Activated T-helper 17 cell treated with anti-CD3 and anti-CD28 coated beads, Interleukin-2, amount 50 U/mL, for 72 hours (primary cell): ENCODE measurements at regions not wholly inside any gene's neighbourhood (a gene's known extent, or its start where the extent isn't known, plus 50 kb on each side); places are given as distances from the start of the nearest gene placed in this dataset.

Experiments
- ATAC-seq: fragments of 150-1000 bp; cut with Tn5 transposase; replicated peaks from 2 replicates; pipeline ENCODE4 v1.10.0; 2021; ENCODE audit warnings: mild to moderate bottlenecking, moderate library complexity
- H3K27ac Mint-ChIP-seq: one replicate; pipeline ENCODE4 v1.8.0; 2022; ENCODE audit warnings: mixed read lengths
- H3K27me3 Mint-ChIP-seq: one replicate; pipeline ENCODE4 v1.8.0; 2022; ENCODE audit warnings: mixed read lengths
- H3K36me3 Mint-ChIP-seq: one replicate; pipeline ENCODE4 v1.8.0; 2022; ENCODE audit warnings: low read depth, mild to moderate bottlenecking, mixed read lengths
- H3K4me1 Mint-ChIP-seq: one replicate; pipeline ENCODE4 v1.8.0; 2022; ENCODE audit warnings: mixed read lengths
- H3K4me3 Mint-ChIP-seq: one replicate; pipeline ENCODE4 v1.8.0; 2022; ENCODE audit warnings: mild to moderate bottlenecking, mixed read lengths
- H3K9me3 Mint-ChIP-seq: one replicate; pipeline ENCODE4 v1.8.0; 2022; ENCODE audit warnings: mixed read lengths

- ATAC-seq, result no peak
- Mint-ChIP-seq H3K4me3 (no peak overlapping the region), H3K4me1 (peaks cover 7% of the 10 kb centered on the region), H3K9me3 (no peaks in the 10 kb centered on the region), H3K27me3 (peaks cover 19% of the 10 kb centered on the region), H3K36me3 (no peaks in the 10 kb centered on the region), H3K27ac (no peak overlapping the region)
These were observed 207.8 kb downstream of the TTLL2 start for GRCh38 chr6:167532410-167533288.

- Mint-ChIP-seq H3K4me1 (no peaks in the 10 kb centered on the region), H3K4me3 (no peak overlapping the region), H3K36me3 (no peaks in the 10 kb centered on the region), H3K9me3 (no peaks in the 10 kb centered on the region), H3K27ac (no peak overlapping the region), H3K27me3 (peaks cover 16% of the 10 kb centered on the region)
- ATAC-seq, result no peak
These were observed 209.0 kb downstream of the TTLL2 start for GRCh38 chr6:167533851-167534250.

- no peak overlapping the region for H3K27ac Mint-ChIP-seq
These were observed 212.9 kb downstream of the TTLL2 start for GRCh38 chr6:167537816-167538215.

GRCh38 chr6:167538746-167539145, 213.9 kb downstream of the TTLL2 start:
- H3K4me3 Mint-ChIP-seq, result no peak overlapping the region

More at GRCh38 chr6:167537816-167538215, 212.9 kb downstream of the TTLL2 start:
- ATAC-seq, result no peak
- Mint-ChIP-seq H3K4me3 (no peak overlapping the region), H3K27me3 (peaks cover 3% of the 10 kb centered on the region), H3K36me3 (no peaks in the 10 kb centered on the region), H3K4me1 (no peaks in the 10 kb centered on the region), H3K9me3 (no peaks in the 10 kb centered on the region)

GRCh38 chr6:167540796-167541195, 215.9 kb downstream of the TTLL2 start:
- no peaks in the 10 kb centered on the region for H3K9me3 Mint-ChIP-seq
- H3K27ac Mint-ChIP-seq, result no peak overlapping the region
- no peak for ATAC-seq
- H3K4me3 Mint-ChIP-seq, result no peak overlapping the region
- H3K4me1 Mint-ChIP-seq, result no peaks in the 10 kb centered on the region
- no peaks in the 10 kb centered on the region for H3K36me3 Mint-ChIP-seq
- H3K27me3 Mint-ChIP-seq, result peaks cover 3% of the 10 kb centered on the region

More at GRCh38 chr6:167538746-167539145, 213.9 kb downstream of the TTLL2 start:
- Mint-ChIP-seq H3K36me3 (no peaks in the 10 kb centered on the region), H3K27ac (no peak overlapping the region), H3K27me3 (peaks cover 3% of the 10 kb centered on the region), H3K9me3 (no peaks in the 10 kb centered on the region), H3K4me1 (no peaks in the 10 kb centered on the region)
- ATAC-seq, result no peak

- H3K36me3 Mint-ChIP-seq, result no peaks in the 10 kb centered on the region
These were observed 216.7 kb downstream of the TTLL2 start for GRCh38 chr6:167541544-167541943.

GRCh38 chr6:167543602-167544497, 219.0 kb downstream of the TTLL2 start:
- Mint-ChIP-seq H3K4me3 (no peak overlapping the region), H3K27ac (no peak overlapping the region), H3K36me3 (no peaks in the 10 kb centered on the region), H3K9me3 (no peaks in the 10 kb centered on the region), H3K27me3 (no peaks in the 10 kb centered on the region), H3K4me1 (no peaks in the 10 kb centered on the region)
- no peak for ATAC-seq

More at GRCh38 chr6:167541544-167541943, 216.7 kb downstream of the TTLL2 start:
- no peak for ATAC-seq
- no peaks in the 10 kb centered on the region for H3K4me1 Mint-ChIP-seq
- no peak overlapping the region for H3K27ac Mint-ChIP-seq
- peaks cover 3% of the 10 kb centered on the region for H3K27me3 Mint-ChIP-seq
- H3K9me3 Mint-ChIP-seq, result no peaks in the 10 kb centered on the region
- no peak overlapping the region for H3K4me3 Mint-ChIP-seq

- Mint-ChIP-seq H3K9me3 (no peaks in the 10 kb centered on the region), H3K27me3 (no peaks in the 10 kb centered on the region), H3K4me3 (no peak overlapping the region), H3K36me3 (no peaks in the 10 kb centered on the region), H3K4me1 (no peaks in the 10 kb centered on the region), H3K27ac (no peak overlapping the region)
- ATAC-seq, result no peak
These were observed 221.9 kb downstream of the TTLL2 start for GRCh38 chr6:167546611-167547327.

- Mint-ChIP-seq H3K4me1 (no peaks in the 10 kb centered on the region), H3K4me3 (no peak overlapping the region), H3K27ac (no peak overlapping the region), H3K36me3 (no peaks in the 10 kb centered on the region), H3K9me3 (no peaks in the 10 kb centered on the region), H3K27me3 (no peaks in the 10 kb centered on the region)
- ATAC-seq, result no peak
These were observed 222.4 kb downstream of the TTLL2 start for GRCh38 chr6:167547328-167547692.

GRCh38 chr6:167547751-167548150, 222.9 kb downstream of the TTLL2 start:
- Mint-ChIP-seq H3K9me3 (no peaks in the 10 kb centered on the region), H3K4me3 (no peak overlapping the region), H3K4me1 (no peaks in the 10 kb centered on the region), H3K27ac (no peak overlapping the region), H3K27me3 (no peaks in the 10 kb centered on the region), H3K36me3 (no peaks in the 10 kb centered on the region)
- no peak for ATAC-seq

- no peaks in the 10 kb centered on the region for H3K27me3 Mint-ChIP-seq
- ATAC-seq, result no peak
- H3K27ac Mint-ChIP-seq, result no peak overlapping the region
These were observed 223.6 kb downstream of the TTLL2 start for GRCh38 chr6:167548451-167548850.

GRCh38 chr6:167549213-167549612, 224.3 kb downstream of the TTLL2 start:
- H3K4me1 Mint-ChIP-seq, result no peaks in the 10 kb centered on the region
- no peak overlapping the region for H3K27ac Mint-ChIP-seq
- no peaks in the 10 kb centered on the region for H3K36me3 Mint-ChIP-seq
- H3K9me3 Mint-ChIP-seq, result no peaks in the 10 kb centered on the region
- no peak overlapping the region for H3K4me3 Mint-ChIP-seq
- ATAC-seq, result no peak
- no peaks in the 10 kb centered on the region for H3K27me3 Mint-ChIP-seq

More at GRCh38 chr6:167548451-167548850, 223.6 kb downstream of the TTLL2 start:
- Mint-ChIP-seq H3K4me1 (no peaks in the 10 kb centered on the region), H3K4me3 (no peak overlapping the region), H3K9me3 (no peaks in the 10 kb centered on the region), H3K36me3 (no peaks in the 10 kb centered on the region)

- H3K27me3 Mint-ChIP-seq, result no peaks in the 10 kb centered on the region
- no peak for ATAC-seq
- H3K27ac Mint-ChIP-seq, result no peak overlapping the region
- H3K4me1 Mint-ChIP-seq, result no peaks in the 10 kb centered on the region
- peaks cover 4% of the 10 kb centered on the region for H3K9me3 Mint-ChIP-seq
- no peak overlapping the region for H3K4me3 Mint-ChIP-seq
- no peaks in the 10 kb centered on the region for H3K36me3 Mint-ChIP-seq
These were observed 226.2 kb downstream of the TTLL2 start for GRCh38 chr6:167550941-167551627.
